Heart left ventricle (tissue), 16 donors: ENCODE measurements at regions not wholly inside any gene's neighbourhood (a gene's known extent, or its start where the extent isn't known, plus 50 kb on each side); places are given as distances from the start of the nearest gene placed in this dataset.

Source experiments
- ATAC-seq, 4 donors: fragments of 200-7000 bp; cut with Tn5 transposase; one replicate each; pipeline ENCODE4 v1.9.1; 2020 to 2022; ENCODE audit warnings: moderate library complexity in 4 of 4, mild to moderate bottlenecking in 3 of 4, moderate number of reproducible peaks in 1 of 4
- DNase-seq, 5 donors: peaks; one replicate each; pipeline ENCODE4 v3.0.0-alpha.2; 2020
- H3K27ac ChIP-seq, 12 donors: fragments of 200-600 bp; sonication (generic) in 4 of 12; one replicate each; pipeline versions ENCODE4 v1.5.0 to v1.8.0; 2016 to 2022; ENCODE audit warnings: mild to moderate bottlenecking in 2 of 12
- H3K27me3 ChIP-seq, 9 donors: fragments of 200-600 bp; sonication (generic) in 2 of 9; one replicate each; pipeline versions ENCODE4 v1.5.1 to v1.8.0; 2016 to 2022; ENCODE audit warnings: mild to moderate bottlenecking in 3 of 9
- H3K36me3 ChIP-seq, 9 donors: fragments of 200-600 bp; sonication (generic) in 2 of 9; one replicate each; pipeline versions ENCODE4 v1.5.0 to v1.8.0; 2018 to 2022; ENCODE audit warnings: mild to moderate bottlenecking in 2 of 9
- H3K4me1 ChIP-seq, 12 donors: fragments of 200-600 bp; sonication (generic) in 4 of 12; one replicate each; pipeline versions ENCODE4 v1.5.0 to v1.8.0; 2016 to 2022; ENCODE audit warnings: mild to moderate bottlenecking in 3 of 12
- H3K4me3 ChIP-seq, 12 donors: fragments of 200-600 bp; sonication (generic) in 4 of 12; one replicate each; pipeline versions ENCODE4 v1.5.0 to v1.8.0; 2017 to 2022; ENCODE audit warnings: mild to moderate bottlenecking in 9 of 12, moderate library complexity in 4 of 12
- H3K9me3 ChIP-seq, 12 donors: fragments of 200-600 bp; sonication (generic) in 4 of 12; one replicate each; pipeline versions ENCODE4 v1.5.0 to v1.8.0; 2016 to 2022; ENCODE audit warnings: mild to moderate bottlenecking in 1 of 12
- CTCF ChIP-seq, 12 donors: fragments of 200-600 bp; sonication (generic) in 4 of 12; IDR thresholded peaks; one replicate each; pipeline versions ENCODE4 v1.5.0 to v1.8.0; 2018 to 2022; ENCODE audit warnings: antibody characterized with exemption in 12 of 12, mild to moderate bottlenecking in 5 of 12
- POLR2A ChIP-seq, 2 donors: fragments of 450-650 bp; IDR thresholded peaks; one replicate each; pipeline ENCODE4 v1.6.1; 2017; ENCODE audit warnings: antibody characterized with exemption in 2 of 2, mild to moderate bottlenecking in 2 of 2, moderate library complexity in 2 of 2
- WGBS, 4 donors: extraction: QIAGEN DNeasy Blood & Tissue Kit in 2 of 4; methylation state at CpG; one replicate each; pipeline versions ENCODE4 v1.1.5 to v1.1.7; 2013 to 2018; 5-methylcytosine and 5-hydroxymethylcytosine counted together
- intact Hi-C, 10 donors: fragments of 100-400 bp; cut with DNase I; formaldehyde crosslinking; loops; one replicate each; pipeline versions ENCODE4 v1.11.1 to v1.14.2; 2022
- donor health status: ischemic (EF 13 %, LVEDD 7.1; RV severe dilation, severe dysfunction).
- donor health status: healthy with polysubstance abuse.
- donor health status: DM: no; HTN: yes; CAD: no.
- donor health status: DM: no; HTN: no; CAD: no.
- donor health status: ischemic (EF 25% LVEDD 6.9; RV normal size, moderate dysfunction).
- donor health status: ischemic (EF 25% LVEDD 5.7; RV mildly dilated, moderate dysfunction).
- donor health status: healthy.
- donor health status: DM: yes; HTN: yes; CAD: no.
- donor health status: ischemic (EF 35%, LVEDD 5.7; RV mildly dilated, moderate dysfunction).
- donor health status: nonischemic (EF 11% LVEDD 7.7; RV severe dilation, severe dysfunction).
- donor health status: DM: yes; HTN: yes; CAD: no.
- donor health status: PGD.
- donor health status: ischemic (EF 29% LVEDD 5.4; RV normal size, mild dysfunction).
- donor health status: nonischemic (EF 23%, LVEDD 6.1; RV moderate dilation, normal function).

- Histone ChIP-seq H3K4me3 (no peak overlapping the region), H3K27me3 (peaks cover 0 to 2% (median 0%) of the 10 kb centered on the region in 9 donors), H3K4me1 (peaks cover 0 to 17% (median 1%) of the 10 kb centered on the region in 12 donors), H3K36me3 (no peaks in the 10 kb centered on the region), H3K27ac (peak overlapping the region in 6 of 12 donors; percentile 15 to 75 (median 59)), H3K9me3 (peaks cover 0 to 22% (median 7%) of the 10 kb centered on the region in 12 donors)
- DNase-seq = peak in 1 of 5 donors; percentile 28
- TF ChIP-seq CTCF (IDR thresholded peaks at IDR 0.05) (no peak), POLR2A (IDR thresholded peaks at IDR 0.05) (no peak)
- WGBS, 4 donors = 48 to 59% (median 51%) methylated on average over 3 of the region's 3 CpGs
- ATAC-seq = no peak
- intact Hi-C loops = no loop called here
Observed at GRCh38 chr7:41869596-41869995, 166.7 kb upstream of the INHBA start.

- peaks cover 0 to 25% (median 9%) of the 10 kb centered on the region in 12 donors for H3K9me3 ChIP-seq
- peaks cover 0 to 2% (median 0%) of the 10 kb centered on the region in 9 donors for H3K27me3 ChIP-seq
- no peak overlapping the region for H3K4me3 ChIP-seq
- no peak for DNase-seq
- TF ChIP-seq POLR2A (IDR thresholded peaks at IDR 0.05) (no peak), CTCF (IDR thresholded peaks at IDR 0.05) (no peak)
- peaks cover 0 to 17% (median 1%) of the 10 kb centered on the region in 12 donors for H3K4me1 ChIP-seq
- peak overlapping the region in 4 of 12 donors; percentile 15 to 75 (median 68) for H3K27ac ChIP-seq
- no peaks in the 10 kb centered on the region for H3K36me3 ChIP-seq
- intact Hi-C loops = no loop called here
- ATAC-seq = no peak
Observed at GRCh38 chr7:41869091-41869490, 166.2 kb upstream of the INHBA start.

GRCh38 chr7:41867639-41868280 lies 164.9 kb upstream of the INHBA start:
- WGBS, 4 donors = 35 to 53% (median 42%) methylated on average over 2 of the region's 2 CpGs
- no peak for ATAC-seq

GRCh38 chr7:41862261-41862660 lies 159.4 kb upstream of the INHBA start:
- WGBS, 4 donors = 66 to 75% (median 69%) methylated on average over 2 of the region's 2 CpGs
- H3K27ac ChIP-seq = no peak overlapping the region
- DNase-seq = no peak
- H3K27me3 ChIP-seq = no peaks in the 10 kb centered on the region
- no peaks in the 10 kb centered on the region for H3K36me3 ChIP-seq
- H3K4me1 ChIP-seq = peaks cover 0 to 9% (median 0%) of the 10 kb centered on the region in 12 donors
- TF ChIP-seq CTCF (IDR thresholded peaks at IDR 0.05) (no peak), POLR2A (IDR thresholded peaks at IDR 0.05) (no peak)
- no peak overlapping the region for H3K4me3 ChIP-seq
- no peak for ATAC-seq
- peaks cover 0 to 25% (median 9%) of the 10 kb centered on the region in 12 donors for H3K9me3 ChIP-seq
- intact Hi-C loops = no loop called here

More at GRCh38 chr7:41867639-41868280, 164.9 kb upstream of the INHBA start:
- DNase-seq = no peak
- Histone ChIP-seq H3K4me1 (peaks cover 0 to 17% (median 1%) of the 10 kb centered on the region in 12 donors), H3K36me3 (no peaks in the 10 kb centered on the region), H3K4me3 (no peak overlapping the region), H3K27me3 (peaks cover 0 to 2% (median 0%) of the 10 kb centered on the region in 9 donors), H3K9me3 (peaks cover 0 to 25% (median 9%) of the 10 kb centered on the region in 12 donors), H3K27ac (peak overlapping the region in 3 of 12 donors; percentile 25 to 42 (median 26))
- intact Hi-C loops = no loop called here
- TF ChIP-seq POLR2A (IDR thresholded peaks at IDR 0.05) (no peak), CTCF (IDR thresholded peaks at IDR 0.05) (no peak)
